ENCODE measurements at regions not wholly inside any gene's neighbourhood (a gene's known extent, or its start where the extent isn't known, plus 50 kb on each side); places are given as distances from the start of the nearest gene placed in this dataset.

GRCh38 chr6:150529646-150530045 lies 70.0 kb upstream of the PLEKHG1 start:
- no peak overlapping the region for H3K4me2 ChIP-seq (ENCODE audit: control insufficient read depth, extremely low read depth, insufficient read depth, low read depth, low read length)
- no peaks in the 10 kb centered on the region for H3K9me3 ChIP-seq (ENCODE audit: control insufficient read depth, low read depth, low read length)
- H3K9me1 ChIP-seq (ENCODE audit: control insufficient read depth, extremely low read depth, insufficient read depth, low read length), result no peaks in the 10 kb centered on the region
- no peak overlapping the region for H3K9ac ChIP-seq (ENCODE audit: control insufficient read depth, extremely low read depth, insufficient read depth, low read length)
- FAIRE-seq (no peak), DNase-seq (ENCODE audit: low read depth, low spot score) (no peak)
- no peaks in the 10 kb centered on the region for H3K79me2 ChIP-seq (ENCODE audit: control insufficient read depth, insufficient read depth, low read length)
- no peak overlapping the region for H3K4me3 ChIP-seq (ENCODE audit: control insufficient read depth in 2 of 3, extremely low read depth in 1 of 3, insufficient read depth in 2 of 3, low read depth in 1 of 3, low read length in 3 of 3)
- TF ChIP-seq CTCF (optimal IDR thresholded peaks at IDR 0.05 in 1 of 3, IDR thresholded peaks at IDR 0.05 in 1 of 3, conservative IDR thresholded peaks at IDR 0.05 in 1 of 3; ENCODE audit: extremely low read depth in 1 of 3, insufficient read depth in 2 of 3, low read length in 3 of 3) (no peak), EZH2 (IDR thresholded peaks at IDR 0.05; ENCODE audit: low read length) (no peak)
- no peak overlapping the region for H3K27ac ChIP-seq (ENCODE audit: control insufficient read depth, insufficient read depth, low read length)
- no peaks in the 10 kb centered on the region for H3K4me1 ChIP-seq (ENCODE audit: control insufficient read depth, extremely low read depth, insufficient read depth, low read length)
- H3K27me3 ChIP-seq (ENCODE audit: control insufficient read depth, extremely low read depth, insufficient read depth, low read length), result no peaks in the 10 kb centered on the region
- no peak overlapping the region for H2AFZ ChIP-seq (ENCODE audit: control insufficient read depth, low read length)
- no peaks in the 10 kb centered on the region for H4K20me1 ChIP-seq (ENCODE audit: control insufficient read depth, extremely low read depth, insufficient read depth, low read length)
- dilution Hi-C loops (cut with MboI; ENCODE audit: extremely low pct_ligation_motif_present, low sequenced_read_pairs), result no loop called here
- no peaks in the 10 kb centered on the region for H3K36me3 ChIP-seq (ENCODE audit: control insufficient read depth in 2 of 2, extremely low read depth in 1 of 2, insufficient read depth in 2 of 2, low read length in 2 of 2)

- no peaks in the 10 kb centered on the region for H3K79me2 ChIP-seq (ENCODE audit: control insufficient read depth, insufficient read depth, low read length)
- dilution Hi-C loops (cut with MboI; ENCODE audit: extremely low pct_ligation_motif_present, low sequenced_read_pairs), result no loop called here
These were observed 67.7 kb upstream of the PLEKHG1 start for GRCh38 chr6:150531957-150532356.

More at GRCh38 chr6:150531957-150532356, 67.7 kb upstream of the PLEKHG1 start:
- Histone ChIP-seq H3K9me3 (ENCODE audit: control insufficient read depth, low read depth, low read length) (no peaks in the 10 kb centered on the region), H3K36me3 (ENCODE audit: control insufficient read depth in 2 of 2, extremely low read depth in 1 of 2, insufficient read depth in 2 of 2, low read length in 2 of 2) (no peaks in the 10 kb centered on the region), H3K9me1 (ENCODE audit: control insufficient read depth, extremely low read depth, insufficient read depth, low read length) (no peaks in the 10 kb centered on the region), H3K27ac (ENCODE audit: control insufficient read depth, insufficient read depth, low read length) (no peak overlapping the region), H3K9ac (ENCODE audit: control insufficient read depth, extremely low read depth, insufficient read depth, low read length) (no peak overlapping the region), H3K27me3 (ENCODE audit: control insufficient read depth, extremely low read depth, insufficient read depth, low read length) (no peaks in the 10 kb centered on the region), H3K4me1 (ENCODE audit: control insufficient read depth, extremely low read depth, insufficient read depth, low read length) (no peaks in the 10 kb centered on the region), H2AFZ (ENCODE audit: control insufficient read depth, low read length) (no peak overlapping the region), H4K20me1 (ENCODE audit: control insufficient read depth, extremely low read depth, insufficient read depth, low read length) (no peaks in the 10 kb centered on the region), H3K4me3 (ENCODE audit: control insufficient read depth in 2 of 3, extremely low read depth in 1 of 3, insufficient read depth in 2 of 3, low read depth in 1 of 3, low read length in 3 of 3) (no peak overlapping the region), H3K4me2 (ENCODE audit: control insufficient read depth, extremely low read depth, insufficient read depth, low read depth, low read length) (no peak overlapping the region)
- no peak for DNase-seq (ENCODE audit: low read depth, low spot score)
- no peak for FAIRE-seq
- TF ChIP-seq EZH2 (IDR thresholded peaks at IDR 0.05; ENCODE audit: low read length) (no peak), CTCF (optimal IDR thresholded peaks at IDR 0.05 in 1 of 3, IDR thresholded peaks at IDR 0.05 in 1 of 3, conservative IDR thresholded peaks at IDR 0.05 in 1 of 3; ENCODE audit: extremely low read depth in 1 of 3, insufficient read depth in 2 of 3, low read length in 3 of 3) (no peak)

Data from keratinocyte (primary cell).